D341Med (cell line): ENCODE measurements at regions not wholly inside any gene's neighbourhood (a gene's known extent, or its start where the extent isn't known, plus 50 kb on each side); places are given as distances from the start of the nearest gene placed in this dataset.

Experiments
- DNase-seq: peaks from one replicate; pipeline ENCODE4 v3.0.0; 2012; ENCODE audit warnings: low spot score

GRCh38 chr15:69713726-69714559, 261.3 kb downstream of the RPLP1 start:
- no peak for DNase-seq

- DNase-seq: no peak
Observed at GRCh38 chr15:69715210-69715609, 262.6 kb downstream of the RPLP1 start.

- no peak for DNase-seq
Observed at GRCh38 chr15:69718436-69718835, 265.8 kb downstream of the RPLP1 start.

- DNase-seq: no peak
Observed at GRCh38 chr15:69718916-69719315, 266.3 kb downstream of the RPLP1 start.

- DNase-seq: no peak
Observed at GRCh38 chr15:69719527-69720240, 267.1 kb downstream of the RPLP1 start.

- DNase-seq: no peak
Observed at GRCh38 chr15:69720536-69720935, 267.9 kb downstream of the RPLP1 start.

GRCh38 chr15:69722924-69723323, 270.3 kb downstream of the RPLP1 start:
- DNase-seq: no peak

GRCh38 chr15:69723404-69724096, 270.9 kb downstream of the RPLP1 start:
- no peak for DNase-seq

GRCh38 chr15:69724333-69724732, 271.7 kb downstream of the RPLP1 start:
- DNase-seq: no peak

- DNase-seq: no peak
Observed at GRCh38 chr15:69725275-69725674, 272.7 kb downstream of the RPLP1 start.

- no peak for DNase-seq
Observed at GRCh38 chr15:69725957-69726356, 273.3 kb downstream of the RPLP1 start.

GRCh38 chr15:69727121-69727924, 274.7 kb downstream of the RPLP1 start:
- no peak for DNase-seq

- peak; percentile 68 for DNase-seq
Observed at GRCh38 chr15:69729167-69729748, 276.6 kb downstream of the RPLP1 start.

GRCh38 chr15:69730281-69731080, 277.9 kb downstream of the RPLP1 start:
- no peak for DNase-seq

GRCh38 chr15:69731081-69731330, 278.4 kb downstream of the RPLP1 start:
- DNase-seq: no peak

- DNase-seq: no peak
Observed at GRCh38 chr15:69731581-69731980, 279.0 kb downstream of the RPLP1 start.

GRCh38 chr15:69732133-69732532, 279.5 kb downstream of the RPLP1 start:
- no peak for DNase-seq

- no peak for DNase-seq
Observed at GRCh38 chr15:69734699-69735098, 282.1 kb downstream of the RPLP1 start.

- no peak for DNase-seq
Observed at GRCh38 chr15:69735121-69735520, 282.5 kb downstream of the RPLP1 start.

GRCh38 chr15:69736161-69736560, 283.5 kb downstream of the RPLP1 start:
- no peak for DNase-seq

- no peak for DNase-seq
Observed at GRCh38 chr15:69737916-69738315, 285.3 kb downstream of the RPLP1 start.
